HCT116 (cell line): ENCODE measurements at regions not wholly inside any gene's neighbourhood (a gene's known extent, or its start where the extent isn't known, plus 50 kb on each side); places are given as distances from the start of the nearest gene placed in this dataset.

Source experiments
- ATAC-seq: fragments of 200-7000 bp; cut with Tn5 transposase; 2 replicates; pipeline ENCODE4 v1.9.1; 2020; ENCODE audit warnings: mild to moderate bottlenecking, moderate library complexity
- BruUV-seq: library from RNA; stranded (reverse); fragments of 400-500 nt; replicated peaks from 2 replicates; lab custom pipeline; 2021; lab: Mats Ljungman, UMichigan
- CTCF ChIA-PET: fragments of 300-600 bp; sonication (Branson Sonifier 250); formaldehyde crosslinking; loops from one replicate; lab custom pipeline; 2021; ENCODE audit warnings: antibody characterized with exemption; lab: Charles Lee
- POLR2A ChIA-PET: fragments of 300-600, 350-600 bp; sonication (Branson Sonifier 250); formaldehyde crosslinking; loops from one replicate; lab custom pipeline; 2021; ENCODE audit warnings: antibody characterized with exemption; lab: Charles Lee
- RAD21 ChIA-PET, 2 experiments: fragments of 300-600 bp; sonication (Branson Sonifier 250); formaldehyde crosslinking; loops; one replicate each; lab custom pipeline; 2023; ENCODE audit warnings: low total read pairs in 2 of 2; ENCODE audit not compliant: uncharacterized antibody in 2 of 2, unreplicated experiment in 2 of 2, low non-redundant PET in 1 of 2; lab: Charles Lee
- DNase-seq: peaks from one replicate; pipeline ENCODE4 v3.0.0-alpha.2; 2010; ENCODE audit warnings: low read depth, low spot score
- H2AFZ ChIP-seq: fragments of 200-600 bp; shearing (Covaris generic), sonication (generic); 2 replicates; pipeline ENCODE4 v1.6.1; 2017; ENCODE audit warnings: low read depth, mixed run types, mixed read lengths, antibody characterized with exemption, low read length; ENCODE audit not compliant: poor library complexity, severe bottlenecking
- H3K27ac ChIP-seq: 2 replicates; pipeline ENCODE4 v1.5.1; 2012; ENCODE audit warnings: low read depth, low read length
- H3K27me3 ChIP-seq: fragments of 200-600 bp; sonication (generic); 2 replicates; pipeline ENCODE4 v1.6.1; 2016; ENCODE audit warnings: mixed run types, low read length, mixed read lengths; ENCODE audit not compliant: insufficient read depth
- H3K36me3 ChIP-seq, 2 experiments: fragments of 200-500 bp in 1 of 2; fragments of 200-600 bp in 1 of 2; sonication (Bioruptor generic) in 1 of 2; sonication (generic) in 1 of 2; 2 replicates each; pipeline versions ENCODE4 v1.5.1 to v1.6.1; 2014 to 2016; ENCODE audit warnings: low read length in 2 of 2, inconsistent platforms in 1 of 2, mixed read lengths in 1 of 2, mixed run types in 1 of 2; ENCODE audit not compliant: insufficient read depth in 2 of 2, control insufficient read depth in 1 of 2
- H3K4me1 ChIP-seq, 2 experiments: fragments of 200-600 bp in 1 of 2; sonication (generic) in 1 of 2; 2 replicates each; pipeline versions ENCODE4 v1.5.1 to v1.6.1; 2012 to 2017; ENCODE audit warnings: low read length in 2 of 2, inconsistent platforms in 1 of 2, mild to moderate bottlenecking in 1 of 2, mixed read lengths in 1 of 2, mixed run types in 1 of 2, moderate library complexity in 1 of 2; ENCODE audit not compliant: insufficient read depth in 2 of 2, control insufficient read depth in 1 of 2
- H3K4me2 ChIP-seq: fragments of 200-600 bp; sonication (generic); 2 replicates; pipeline ENCODE4 v1.6.1; 2017; ENCODE audit warnings: mixed run types, low read length, mixed read lengths
- H3K4me3 ChIP-seq, 2 experiments: fragments of 200-600 bp in 1 of 2; sonication (generic) in 1 of 2; replicated peaks in 1 of 2; 2 replicates each; pipeline ENCODE4 v1.5.1; 2011 to 2016; ENCODE audit warnings: low read length in 2 of 2, control low read depth in 1 of 2, low read depth in 1 of 2, mild to moderate bottlenecking in 1 of 2, mixed read lengths in 1 of 2, mixed run types in 1 of 2
- H3K79me2 ChIP-seq: fragments of 200-600 bp; sonication (generic); 2 replicates; pipeline ENCODE4 v1.6.1; 2017; ENCODE audit warnings: mild to moderate bottlenecking, mixed run types, low read length, moderate library complexity, mixed read lengths; ENCODE audit not compliant: insufficient read depth
- H3K9ac ChIP-seq: fragments of 200-600 bp; sonication (generic); 2 replicates; pipeline ENCODE4 v1.6.1; 2016; ENCODE audit warnings: low read length, mixed read lengths
- H3K9me2 ChIP-seq: fragments of 200-600 bp; sonication (generic), shearing (Covaris generic); 2 replicates; pipeline ENCODE4 v1.6.1; 2017; ENCODE audit warnings: mixed run types, mild to moderate bottlenecking, moderate library complexity; ENCODE audit not compliant: insufficient read depth
- H3K9me3 ChIP-seq, 2 experiments: fragments of 200-500 bp in 1 of 2; fragments of 200-600 bp in 1 of 2; sonication (Bioruptor generic) in 1 of 2; sonication (generic) in 1 of 2; 2 replicates each; pipeline ENCODE4 v1.6.1; 2014 to 2017; ENCODE audit warnings: low read length in 2 of 2, mixed read lengths in 2 of 2, inconsistent platforms in 1 of 2, low read depth in 1 of 2, mild to moderate bottlenecking in 1 of 2, mixed run types in 1 of 2, moderate library complexity in 1 of 2; ENCODE audit not compliant: control insufficient read depth in 1 of 2, insufficient read depth in 1 of 2
- H4K20me1 ChIP-seq: fragments of 200-600 bp; sonication (generic), shearing (Covaris generic); 2 replicates; pipeline ENCODE4 v1.6.1; 2017; ENCODE audit warnings: mixed run types, mild to moderate bottlenecking, moderate library complexity; ENCODE audit not compliant: insufficient read depth
- EGR1 ChIP-seq: IDR thresholded peaks from 2 replicates; pipeline ENCODE4 v1.6.1; 2012; ENCODE audit warnings: low read depth
- ELF1 ChIP-seq: IDR thresholded peaks from 2 replicates; pipeline ENCODE4 v1.6.1; 2012; ENCODE audit warnings: low read depth, borderline replicate concordance
- EZH2phosphoT487 ChIP-seq: fragments of 200-600 bp; IDR thresholded peaks from 2 replicates; pipeline ENCODE4 v1.6.1; 2018; ENCODE audit warnings: antibody characterized with exemption, borderline replicate concordance
- FOSL1 ChIP-seq: IDR thresholded peaks from 2 replicates; pipeline ENCODE4 v1.6.1; 2012; ENCODE audit warnings: low read depth
- MAX ChIP-seq: IDR thresholded peaks from 2 replicates; pipeline ENCODE4 v1.6.1; 2012
- POLR2A ChIP-seq: IDR thresholded peaks from 2 replicates; pipeline ENCODE4 v1.7.0; 2011; ENCODE audit warnings: borderline replicate concordance; ENCODE audit not compliant: insufficient read depth, insufficient read length; ENCODE audit errors: extremely low read depth
- REST ChIP-seq: IDR thresholded peaks from 2 replicates; pipeline ENCODE4 v1.6.1; 2012; ENCODE audit warnings: low read depth
- intact Hi-C: fragments of 100-400 bp; cut with micrococcal nuclease; formaldehyde crosslinking; loops from 2 replicates; pipeline ENCODE4 v1.10.0; 2022

GRCh38 chr2:71930049-71930681, 217.5 kb downstream of the CYP26B1 start:
- DNase-seq (no peak), ATAC-seq (no peak)
- Histone ChIP-seq H3K36me3 (no peaks in the 10 kb centered on the region), H3K9me2 (no peaks in the 10 kb centered on the region), H3K9me3 (no peaks in the 10 kb centered on the region), H3K9ac (no peak overlapping the region), H4K20me1 (no peaks in the 10 kb centered on the region), H2AFZ (no peak overlapping the region), H3K4me2 (no peak overlapping the region), H3K79me2 (no peaks in the 10 kb centered on the region), H3K4me3 (no peak overlapping the region)
- intact Hi-C loops, result no loop called here
- ChIA-PET RAD21 (no interaction called here), POLR2A (no interaction called here)
- TF ChIP-seq REST, result no peak
- TF ChIP-seq FOSL1, result no peak
- TF ChIP-seq MAX, result no peak
- no peak for TF ChIP-seq EZH2phosphoT487
- no peak for TF ChIP-seq EGR1
- no peak for TF ChIP-seq POLR2A
- no peak for TF ChIP-seq ELF1
- TF ChIP-seq, all 23 proteins: peak for 0
- no TSS peak for BruUV-seq
- Histone ChIP-seq H3K27ac (no peak overlapping the region), H3K4me1 (peaks cover 0 to 6% of the 10 kb centered on the region in 2 experiments; a peak in 1 of 4 replicates), H3K27me3 (no peaks in the 10 kb centered on the region)
- CTCF ChIA-PET, result no interaction called here
